ENCODE measurements at regions not wholly inside any gene's neighbourhood (a gene's known extent, or its start where the extent isn't known, plus 50 kb on each side); places are given as distances from the start of the nearest gene placed in this dataset.
"Not testable (repeated sequence)": the region's sequence is repeated elsewhere in the genome, so short reads cannot be mapped to it uniquely, and the experiment has no call there.

DNA sequence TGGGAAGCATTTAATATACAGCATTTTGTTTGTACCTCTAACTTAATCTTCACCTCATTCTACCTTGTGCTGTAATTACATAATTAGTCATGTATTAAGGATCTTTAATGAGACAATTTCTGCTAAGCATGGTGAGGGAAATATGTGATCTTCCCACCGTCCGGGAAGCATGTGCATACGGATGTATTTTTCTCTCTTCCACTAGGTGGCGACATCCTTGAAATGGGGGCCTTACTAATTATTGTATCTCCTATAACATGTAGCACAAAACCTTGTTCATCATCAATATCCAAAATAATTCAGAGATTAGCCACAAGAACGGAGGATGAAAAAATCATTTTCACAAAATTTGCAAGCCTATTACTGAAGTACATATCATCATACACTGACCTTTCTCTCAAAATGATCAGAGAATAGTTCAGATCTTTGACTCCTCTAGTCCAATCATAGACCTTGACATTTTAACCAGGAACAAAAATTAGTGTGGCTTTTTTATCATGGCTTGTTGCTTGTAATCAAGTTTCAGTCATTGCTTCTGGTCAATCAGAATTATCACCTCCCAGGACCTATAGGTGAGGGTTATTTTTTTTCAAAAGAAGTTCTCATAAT is 148.9 kb upstream of the GBE1 start:
- ATAC-seq = no peak
- peak; percentile 16 for DNase-seq

DNA sequence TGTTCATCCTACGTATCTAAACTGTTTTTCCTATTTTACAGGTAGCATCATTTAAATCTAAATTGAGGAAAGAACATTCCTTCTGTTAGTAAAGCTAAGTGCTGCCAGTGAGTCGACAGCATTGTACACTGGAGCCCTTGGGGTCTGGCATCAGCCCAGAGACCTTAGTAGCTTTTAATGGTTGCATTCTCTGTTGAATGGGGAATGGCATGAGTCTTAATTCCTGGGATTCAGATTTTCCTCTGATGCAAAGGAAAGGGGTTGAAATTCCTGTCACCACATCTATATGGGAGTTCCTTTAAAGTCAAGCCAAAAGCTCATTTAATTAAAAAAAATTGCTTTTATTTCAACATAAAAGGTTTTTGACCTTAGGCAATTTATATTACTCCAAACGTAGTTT is 148.4 kb upstream of the GBE1 start:
- DNase-seq = no peak
- ATAC-seq = no peak

DNA sequence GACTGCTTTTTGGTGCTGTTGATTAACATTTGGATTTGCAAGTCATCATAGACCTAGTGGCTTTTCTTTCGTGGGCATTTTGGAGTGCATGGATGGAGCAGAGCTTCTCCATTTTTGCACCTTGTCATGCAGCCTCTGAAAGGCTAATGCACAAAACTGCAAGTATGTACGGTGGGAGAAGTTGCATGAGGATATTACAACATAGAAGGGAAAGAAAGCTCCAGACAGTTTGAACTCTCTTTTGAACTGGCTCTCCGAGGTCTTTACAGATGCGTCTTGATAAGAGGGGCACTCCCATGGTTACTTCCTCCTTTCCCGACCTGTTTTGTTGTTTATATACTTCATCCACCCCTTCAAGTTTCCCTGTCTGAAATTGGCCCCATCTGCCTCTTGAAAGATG is 147.1 kb upstream of the GBE1 start:
- DNase-seq (no peak), ATAC-seq (no peak)

DNA sequence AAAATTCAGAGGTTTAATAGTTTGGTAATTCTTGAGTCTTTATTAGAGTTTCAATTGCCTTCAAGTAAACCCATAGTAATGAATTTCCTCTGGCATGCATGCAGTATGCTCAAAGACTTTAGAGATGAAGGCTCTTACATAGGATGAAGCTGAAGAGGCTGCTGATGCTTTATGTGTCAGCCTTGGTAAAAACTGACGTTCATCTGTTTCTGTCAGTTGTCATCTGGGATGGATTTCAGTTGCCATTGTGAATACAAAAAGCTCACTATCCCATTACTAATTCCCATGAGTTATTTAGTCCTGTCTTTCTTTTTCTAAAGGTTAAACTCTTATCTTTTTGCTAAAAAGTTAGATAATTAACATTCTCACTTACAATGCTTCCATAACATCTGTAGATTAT is 136.9 kb upstream of the GBE1 start:
- no peak for ATAC-seq
- DNase-seq = no peak

DNA sequence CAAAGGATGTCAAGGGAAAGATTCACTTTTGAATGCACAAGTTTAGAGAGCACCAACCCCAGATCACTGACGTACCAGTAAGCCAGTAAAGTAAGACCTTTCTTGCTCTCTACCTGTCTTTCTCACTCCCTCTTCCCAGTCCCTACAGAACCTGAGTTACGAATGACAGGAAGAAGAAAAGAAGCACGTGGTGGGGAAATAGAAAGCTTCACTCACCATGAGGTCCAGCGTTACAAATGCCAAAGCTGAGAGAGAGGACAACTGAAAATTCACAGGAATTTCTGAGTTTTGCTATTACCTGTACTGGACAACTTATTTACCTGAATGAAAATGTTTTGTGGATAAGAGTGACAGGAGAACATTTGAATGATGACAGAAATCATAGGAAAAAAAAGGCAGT is 133.2 kb upstream of the GBE1 start:
- ATAC-seq (no peak), DNase-seq (no peak)

DNA sequence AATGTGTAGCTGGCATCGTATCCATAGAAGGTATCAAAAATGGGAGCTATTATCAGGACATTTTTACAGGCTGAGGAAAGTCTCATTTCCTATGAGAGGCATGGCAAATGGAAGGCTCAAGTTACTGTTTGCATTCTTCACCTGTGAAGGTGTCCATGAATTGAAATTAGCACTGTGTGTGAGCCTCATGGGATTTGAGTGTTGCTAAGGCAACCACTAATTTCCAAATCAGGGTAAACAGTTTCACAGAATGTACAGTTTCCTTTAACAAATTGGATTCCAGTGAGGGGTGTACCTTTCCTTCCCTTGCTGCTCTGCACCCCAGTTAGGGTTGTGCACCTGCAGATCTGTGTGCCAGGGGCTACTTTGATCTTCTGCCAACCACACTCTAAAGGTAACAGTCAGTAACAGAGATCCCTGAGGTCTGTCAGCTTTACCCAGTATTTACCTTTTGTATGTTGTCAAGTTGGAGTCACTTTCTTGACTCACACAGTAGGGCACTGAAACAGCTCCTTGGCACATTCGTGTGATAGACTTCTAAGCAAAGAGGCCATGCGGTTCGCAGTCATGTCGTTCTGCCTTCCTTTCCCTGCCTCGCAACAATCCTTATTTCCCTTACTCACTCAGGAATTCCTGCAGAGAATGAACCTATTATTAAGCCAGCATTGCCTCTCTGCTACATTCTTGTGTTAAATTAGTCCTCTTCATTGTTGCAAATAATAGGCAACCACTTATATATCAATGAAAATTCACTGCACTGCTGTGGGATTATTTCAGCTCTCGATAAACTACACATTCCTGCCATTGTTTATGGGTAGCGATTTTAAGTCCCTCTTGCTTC is 129.8 kb upstream of the GBE1 start:
- no peak for DNase-seq
- no peak for ATAC-seq

DNA sequence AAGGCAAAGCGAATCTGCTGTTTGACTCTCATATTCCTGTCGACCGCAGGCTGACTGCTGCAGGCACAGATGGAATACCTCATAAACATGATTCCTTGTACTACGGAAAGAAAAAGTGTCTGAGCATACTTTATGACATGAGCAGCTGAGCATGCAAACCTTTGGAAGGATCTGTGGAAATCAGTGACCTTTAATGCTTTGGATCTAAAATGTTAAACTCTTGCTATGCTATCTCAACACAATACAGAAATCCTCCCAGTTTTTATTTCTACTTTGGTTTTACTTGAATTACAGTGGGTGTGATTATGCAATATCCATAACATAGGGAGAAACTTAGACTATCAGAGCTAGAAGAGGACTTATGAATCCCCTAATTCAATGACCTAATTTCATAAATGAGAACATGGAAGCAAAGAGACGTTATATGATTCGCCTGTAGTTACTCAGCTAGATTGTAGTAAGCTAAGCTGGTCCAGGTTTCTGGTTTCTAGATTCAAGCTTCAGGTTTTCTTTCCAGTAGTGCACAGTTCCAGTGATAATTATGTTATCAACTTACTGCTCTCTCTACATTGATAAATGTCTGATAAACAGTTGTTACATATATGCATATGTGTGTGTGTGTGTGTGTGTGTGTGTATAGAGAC is 127.6 kb upstream of the GBE1 start:
- no peak for DNase-seq
- ATAC-seq = no peak

DNA sequence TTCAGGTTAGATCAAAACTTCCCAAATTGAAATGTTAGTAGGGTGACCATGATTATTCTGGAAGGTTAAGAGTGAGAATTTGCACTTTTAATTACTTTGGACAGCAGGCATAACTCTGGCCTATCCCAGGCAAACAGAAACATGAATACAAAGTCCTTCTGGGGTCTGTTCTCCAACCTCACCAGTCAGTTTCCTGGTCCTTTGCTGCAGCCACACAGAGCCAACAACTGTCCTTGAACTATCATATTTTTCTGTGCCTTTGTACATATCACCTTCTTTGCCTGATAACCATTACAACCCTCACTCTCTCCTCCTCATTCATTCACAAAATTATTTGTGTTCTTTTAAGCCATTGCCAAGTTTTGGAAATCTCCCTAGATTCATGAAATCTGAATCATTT is 126.0 kb upstream of the GBE1 start:
- no peak for DNase-seq
- ATAC-seq = no peak

DNA sequence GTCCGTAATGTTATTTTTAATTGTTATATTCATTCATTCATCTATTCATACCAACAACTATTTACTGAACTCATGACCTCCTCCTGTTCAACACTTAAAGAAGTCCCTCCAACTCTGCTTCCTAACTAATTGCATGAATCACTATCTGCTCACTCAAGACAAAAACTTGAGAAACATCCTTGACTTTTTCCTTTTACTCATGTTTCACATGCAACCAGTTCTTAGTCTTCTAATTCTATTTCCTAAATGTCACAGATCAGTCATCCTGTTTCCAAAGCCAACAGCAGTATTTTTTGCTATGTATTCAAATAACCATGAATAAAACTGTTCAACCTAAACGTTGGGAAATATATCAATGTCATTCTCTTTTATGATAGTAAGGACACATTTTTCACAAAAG is 124.6 kb upstream of the GBE1 start:
- DNase-seq = no peak
- no peak for ATAC-seq

DNA sequence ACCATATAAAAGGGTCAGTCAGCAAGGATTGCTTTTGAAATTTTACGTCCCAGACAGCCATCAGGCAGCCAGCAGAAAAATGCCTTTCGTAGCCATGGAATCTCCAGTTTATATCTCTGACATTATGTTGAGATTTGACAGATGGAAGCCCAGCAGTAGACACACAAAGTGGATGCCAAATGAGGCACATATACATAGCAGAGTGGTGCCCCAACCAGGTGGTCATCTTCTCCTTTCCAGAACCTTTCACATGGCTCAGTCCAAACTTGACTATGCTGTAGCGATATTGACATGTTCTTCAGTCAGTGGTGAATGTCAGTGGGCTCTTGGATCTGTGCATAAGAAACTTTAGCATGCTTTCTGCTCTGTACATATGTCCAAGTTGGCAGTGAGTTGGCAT is 123.3 kb upstream of the GBE1 start:
- ATAC-seq (no peak), DNase-seq (no peak)

DNA sequence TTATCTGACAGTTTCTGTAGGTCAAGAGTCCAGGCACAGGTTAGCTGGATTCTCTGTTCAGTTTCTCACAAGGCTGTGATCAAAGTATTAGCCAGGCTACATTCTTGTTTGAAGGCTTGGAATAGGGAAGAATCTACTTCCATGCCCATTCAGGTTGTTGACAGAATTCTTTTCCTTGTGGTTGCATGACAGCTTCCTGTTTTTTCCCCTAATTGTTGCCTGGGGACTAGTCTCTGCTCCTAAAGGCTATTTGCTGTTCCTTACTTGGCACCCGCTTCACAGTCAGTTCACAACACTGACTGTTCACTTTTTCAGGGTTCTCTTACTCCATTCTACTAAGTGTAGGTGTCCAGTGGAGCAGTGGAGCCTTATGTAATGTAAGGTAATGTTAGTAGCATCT is 115.4 kb upstream of the GBE1 start:
- ATAC-seq = no peak
- DNase-seq = no peak

DNA sequence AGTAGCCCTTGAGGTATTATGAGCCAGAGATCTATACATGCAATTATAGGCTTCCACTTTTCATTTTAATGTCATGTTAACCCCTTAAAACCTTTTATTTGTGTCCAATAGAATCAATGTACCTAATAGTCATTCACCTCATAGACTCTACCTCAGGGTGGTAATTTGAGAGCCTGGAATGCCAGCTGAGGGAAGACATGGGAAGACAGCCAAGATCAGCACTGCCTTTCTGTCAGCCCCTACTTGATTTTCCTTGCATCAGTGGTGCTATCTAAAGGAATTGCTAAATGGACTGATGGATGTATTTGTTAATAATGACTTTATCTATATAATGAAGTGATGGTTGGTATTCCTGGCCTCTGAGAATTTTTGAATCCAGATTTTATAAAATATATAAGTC is 113.3 kb upstream of the GBE1 start:
- DNase-seq (no peak), ATAC-seq (no peak)

DNA sequence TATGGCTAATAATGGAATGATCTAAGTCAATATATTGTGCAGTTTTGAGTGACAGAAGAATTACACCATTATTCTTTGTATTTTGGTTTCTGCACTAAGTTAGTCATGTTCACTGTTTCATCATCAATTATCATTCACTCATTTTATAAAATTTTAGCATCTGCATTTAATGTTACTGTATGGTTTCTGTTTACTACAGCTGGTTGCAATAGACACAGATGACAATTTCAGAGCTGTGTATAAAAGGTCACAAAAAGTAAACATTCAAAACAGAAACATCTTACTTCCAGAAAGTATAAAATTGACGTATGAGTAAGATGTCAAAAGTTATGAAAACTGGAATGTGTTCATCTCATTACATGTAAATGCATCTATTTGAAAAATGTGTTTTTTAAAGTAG is 111.1 kb upstream of the GBE1 start:
- no peak for DNase-seq
- no peak for ATAC-seq

DNA sequence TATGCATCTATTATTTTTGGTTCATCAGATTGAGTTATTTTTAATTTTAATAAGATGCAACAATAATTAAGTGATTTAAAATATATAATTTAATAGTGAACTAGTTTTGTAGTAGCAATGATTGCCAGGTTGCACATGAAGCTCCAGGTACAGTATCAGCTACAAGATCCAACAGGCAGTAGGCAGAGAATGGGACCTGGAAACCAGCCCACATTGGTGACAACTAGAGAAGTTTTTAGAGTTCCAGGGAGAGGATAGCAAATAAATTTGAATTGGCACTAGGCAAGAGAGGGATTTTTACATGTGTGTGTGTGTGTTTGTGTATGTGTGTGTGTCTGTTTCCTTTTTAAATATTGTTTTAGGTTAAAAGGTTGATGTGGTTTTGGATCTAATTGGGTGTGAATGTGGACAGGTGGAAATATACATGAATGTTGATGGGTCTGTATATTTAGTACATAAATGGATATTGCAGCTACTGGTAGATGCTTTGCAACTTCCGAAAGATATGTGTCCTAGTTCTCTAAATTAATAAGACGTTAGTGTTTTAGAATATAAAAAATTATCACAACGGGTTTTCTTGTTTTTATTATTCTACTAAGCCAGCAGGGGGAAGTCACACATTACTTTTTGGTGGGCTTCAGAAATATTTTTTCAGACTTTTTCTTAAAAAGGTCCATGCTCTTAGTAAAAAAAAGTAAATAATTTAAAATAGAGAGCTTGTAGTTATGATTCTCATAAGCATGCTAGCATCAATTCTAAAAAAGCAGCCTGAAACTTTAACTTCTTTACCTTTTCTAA is 110.1 kb upstream of the GBE1 start:
- DNase-seq = no peak
- ATAC-seq = no peak

DNA sequence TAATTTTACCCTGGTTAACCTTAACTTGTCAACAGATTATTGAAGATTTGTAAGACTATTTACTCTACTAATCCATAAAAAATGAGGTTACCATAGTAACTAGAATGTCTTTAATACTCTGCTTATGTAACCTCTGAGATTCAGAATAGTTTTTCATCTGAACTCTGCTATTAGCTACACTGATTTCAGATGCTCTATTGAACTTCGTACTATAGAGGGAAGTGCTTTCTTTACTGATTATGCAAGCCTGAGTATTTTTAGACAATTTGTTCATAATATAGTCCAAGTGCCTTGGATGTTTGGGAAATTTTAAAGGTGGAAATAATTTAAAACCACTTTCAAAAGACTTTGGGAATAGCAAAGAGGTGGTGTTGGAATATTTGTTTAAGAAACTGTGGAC is 107.9 kb upstream of the GBE1 start:
- ATAC-seq (no peak), DNase-seq (no peak)

DNA sequence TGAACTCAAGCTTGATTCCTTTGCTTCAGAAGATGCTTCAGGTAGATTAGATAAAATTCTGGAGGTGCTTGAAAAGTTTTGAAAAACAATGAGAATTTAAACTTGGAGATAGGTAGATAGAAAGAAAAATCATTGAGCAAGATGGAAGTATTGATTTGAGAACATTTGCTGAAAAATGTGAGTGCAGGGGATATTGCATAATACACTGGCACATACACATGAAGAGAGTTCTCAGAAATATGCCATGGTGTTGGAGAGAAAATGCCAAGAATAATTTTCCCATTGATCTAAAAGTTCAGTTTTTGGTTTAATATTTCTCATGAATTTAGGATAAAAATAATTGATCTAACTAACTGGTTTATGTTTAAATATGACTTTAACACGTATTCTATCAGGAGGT is 107.2 kb upstream of the GBE1 start:
- DNase-seq = no peak
- no peak for ATAC-seq

DNA sequence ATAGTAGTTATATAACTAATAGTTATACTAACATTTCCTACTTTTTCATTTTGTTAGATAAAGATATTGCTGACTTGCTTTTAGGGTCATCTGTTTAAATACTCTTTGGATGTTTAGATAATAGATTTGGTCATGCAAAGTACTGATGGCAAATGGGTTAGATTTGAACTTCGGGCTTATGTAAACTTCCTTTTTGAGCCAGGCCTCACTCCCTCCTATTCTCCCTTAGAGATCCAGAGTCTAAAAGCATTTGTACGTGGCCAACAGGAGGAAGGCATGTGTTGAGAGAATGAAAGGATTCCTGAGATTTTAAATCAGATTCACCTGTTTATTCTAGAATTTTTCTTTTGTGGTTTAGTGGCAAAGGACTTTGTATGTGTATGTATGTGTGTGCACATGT is 106.4 kb upstream of the GBE1 start:
- DNase-seq = no peak
- no peak for ATAC-seq

DNA sequence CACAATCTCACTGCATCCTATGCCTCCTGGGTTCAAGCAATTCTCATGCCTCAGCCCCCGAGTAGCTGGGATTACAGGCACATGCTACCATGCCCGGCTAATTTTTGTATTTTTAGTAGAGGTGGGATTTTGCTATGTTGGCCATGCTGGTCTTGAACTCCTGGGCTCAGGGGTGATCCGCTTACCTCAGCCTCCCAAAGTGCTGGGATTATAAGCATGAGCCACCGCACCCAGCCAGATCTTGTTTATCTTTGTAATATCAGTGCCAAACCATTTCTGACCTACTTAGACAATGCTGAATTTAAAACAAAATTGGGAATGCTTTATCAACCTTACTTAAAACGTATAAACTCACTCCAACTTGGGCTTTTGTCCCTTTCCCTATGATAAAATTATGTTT is 103.7 kb upstream of the GBE1 start:
- not testable (repeated sequence) for ATAC-seq, DNase-seq

DNA sequence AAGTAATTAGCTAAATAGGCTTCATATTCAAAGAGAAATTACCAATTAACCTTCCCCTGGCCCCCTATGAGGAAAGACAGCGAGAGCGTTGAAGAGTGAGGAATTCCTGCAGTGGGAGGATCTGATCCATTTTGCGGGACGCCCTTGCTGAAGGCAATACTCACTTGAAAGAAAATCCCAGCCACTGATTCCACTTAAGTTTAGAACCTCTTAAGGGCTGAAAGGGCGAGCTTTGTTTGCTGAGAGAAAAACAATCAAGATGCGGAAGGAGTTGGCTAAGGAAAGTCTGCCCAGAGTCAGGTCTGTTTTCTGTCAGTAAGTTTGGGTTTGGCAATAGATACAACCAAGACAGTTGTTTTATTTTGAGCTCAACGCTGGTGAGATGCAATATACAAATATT is 102.8 kb upstream of the GBE1 start:
- no peak for DNase-seq
- ATAC-seq = no peak

DNA sequence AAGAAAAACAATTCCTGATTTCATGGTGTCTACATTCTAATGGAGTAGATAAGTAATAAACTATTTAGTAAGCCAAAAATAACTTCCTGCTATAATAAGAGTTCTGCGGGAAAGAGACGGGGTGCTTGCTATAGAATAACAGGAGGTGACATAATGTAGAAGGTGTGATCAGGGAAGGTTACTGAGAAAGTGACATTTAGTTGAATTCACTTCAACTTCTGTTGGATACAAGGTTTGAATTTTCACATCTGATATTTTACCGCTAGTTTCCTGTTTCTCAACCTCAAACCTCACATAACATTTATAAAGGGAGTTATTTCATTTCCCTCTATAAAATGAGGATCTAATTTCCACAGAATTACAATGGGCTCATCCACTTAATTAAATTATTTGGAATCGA is 102.3 kb upstream of the GBE1 start:
- no peak for DNase-seq
- no peak for ATAC-seq

DNA sequence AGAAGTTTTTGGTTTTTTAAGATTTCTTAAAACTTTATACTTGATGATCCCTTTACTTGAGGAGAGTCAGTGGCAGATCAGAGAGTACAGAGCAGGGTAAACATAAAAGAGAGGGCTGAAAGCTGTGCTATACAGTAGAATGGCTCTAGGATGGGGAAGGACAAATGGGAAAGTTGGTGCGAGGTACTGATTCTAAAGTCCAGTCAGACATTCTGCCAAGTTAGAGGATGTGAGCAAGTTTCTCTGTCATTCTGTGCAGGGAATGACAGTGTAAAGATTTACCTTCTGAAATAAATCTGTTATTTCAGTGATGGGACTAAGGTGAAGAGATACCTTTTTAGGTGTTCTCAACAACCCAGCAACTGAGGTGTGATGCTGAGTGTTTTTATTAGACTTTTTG is 100.1 kb upstream of the GBE1 start:
- ATAC-seq (no peak), DNase-seq (no peak)

DNA sequence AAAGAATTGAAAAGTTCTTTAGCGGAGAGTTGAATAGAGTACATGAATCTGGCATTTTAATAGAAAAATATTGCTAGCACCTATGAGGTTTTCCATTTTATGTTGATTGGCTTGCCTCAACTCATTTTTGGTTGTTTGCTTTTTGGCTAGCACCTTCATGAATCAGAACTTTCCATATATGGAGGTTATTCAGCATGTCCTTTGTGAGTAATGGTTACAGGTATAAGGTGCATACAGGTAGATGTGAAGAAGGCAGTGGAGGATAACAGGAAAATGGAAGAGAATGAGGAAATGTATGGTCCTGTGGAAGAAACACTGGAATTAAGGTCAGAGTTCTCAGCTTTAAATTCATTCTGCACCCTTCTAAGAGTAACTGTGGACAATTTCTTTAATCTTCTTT is 98.1 kb upstream of the GBE1 start:
- no peak for ATAC-seq
- no peak for DNase-seq

DNA sequence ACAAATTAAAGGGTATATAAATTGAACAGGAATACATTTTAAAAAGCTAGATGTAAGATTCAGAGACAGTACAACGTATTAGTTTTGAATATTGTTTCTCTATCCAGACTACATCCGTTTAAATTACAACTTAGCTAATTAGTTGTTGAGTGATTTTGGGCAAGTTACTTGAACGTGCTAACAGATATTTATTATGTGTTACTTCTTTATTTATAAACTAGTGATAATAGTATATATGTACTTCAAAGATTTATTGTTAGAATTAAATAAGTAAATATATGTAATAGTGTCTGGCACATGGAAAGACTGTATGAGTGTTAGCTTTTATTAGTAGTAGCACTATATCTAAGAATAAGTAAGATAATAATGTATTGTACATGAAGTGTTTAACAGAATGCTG is 92.0 kb upstream of the GBE1 start:
- ATAC-seq = no peak

More for the DNA sequence above, 92.0 kb upstream of the GBE1 start:
- DNase-seq = no peak

Measured in stimulated activated naive CD8-positive, alpha-beta T cell treated with anti-CD3 and anti-CD28 coated beads, Interleukin-15, Interleukin-2, amounts not matched to agents 100 U/mL and 50 U/mL, for 24 hours (primary cell).